AG10803 (cell line): ENCODE measurements at regions not wholly inside any gene's neighbourhood (a gene's known extent, or its start where the extent isn't known, plus 50 kb on each side); places are given as distances from the start of the nearest gene placed in this dataset.

Source experiments
- DNase-seq: peaks from one replicate; pipeline ENCODE4 v3.0.0; 2010; ENCODE audit warnings: low read depth
- H3K4me3 ChIP-seq: 2 replicates; pipeline ENCODE4 v1.5.1; 2011; ENCODE audit warnings: mild to moderate bottlenecking, low read length, control low read depth
- CTCF ChIP-seq: conservative IDR thresholded peaks from 2 replicates; pipeline ENCODE4 v1.5.1; 2011; ENCODE audit warnings: mild to moderate bottlenecking, low read length, control low read depth, inconsistent platforms

- DNase-seq = no peak
- H3K4me3 ChIP-seq = no peak overlapping the region
- TF ChIP-seq CTCF = no peak
These were observed 92.2 kb downstream of the LINGO1 start for GRCh38 chr15:77540312-77541060.

DNA sequence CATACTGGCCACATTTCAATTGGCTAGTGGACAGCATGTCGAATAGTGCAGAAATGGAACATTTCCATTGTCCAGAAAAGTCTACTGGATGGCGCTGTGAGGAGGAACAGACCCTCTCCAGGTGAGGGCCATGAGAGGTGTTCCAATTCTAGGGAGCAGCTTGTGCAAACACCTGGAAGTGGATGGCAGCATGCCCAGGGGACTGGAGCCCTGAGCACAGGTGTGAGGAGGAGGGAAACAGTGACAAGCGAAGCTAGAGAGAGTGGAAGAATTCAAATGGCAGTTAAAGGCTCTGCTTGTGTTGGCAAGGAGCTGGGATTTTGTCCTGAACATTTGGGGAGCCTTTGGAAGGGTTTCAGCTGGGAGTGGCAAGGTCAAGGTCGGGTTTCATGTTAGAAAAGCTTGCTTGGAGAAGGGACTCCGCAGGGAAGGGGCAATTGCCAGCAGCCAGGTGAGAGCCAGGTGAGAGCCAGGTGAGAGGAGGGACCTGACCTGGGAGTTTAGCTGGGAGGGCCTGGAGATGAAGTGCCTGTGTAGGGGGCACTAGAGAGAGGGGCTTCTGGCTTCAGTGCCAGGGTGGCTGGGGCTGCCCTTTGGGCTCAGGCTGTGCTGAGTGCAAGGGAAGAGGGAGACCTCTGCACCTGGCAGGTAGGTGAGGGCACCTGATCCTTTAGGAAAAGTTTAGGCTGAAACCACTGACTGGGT is 93.8 kb downstream of the LINGO1 start:
- no peak for TF ChIP-seq CTCF
- DNase-seq = no peak
- H3K4me3 ChIP-seq = no peak overlapping the region

DNA sequence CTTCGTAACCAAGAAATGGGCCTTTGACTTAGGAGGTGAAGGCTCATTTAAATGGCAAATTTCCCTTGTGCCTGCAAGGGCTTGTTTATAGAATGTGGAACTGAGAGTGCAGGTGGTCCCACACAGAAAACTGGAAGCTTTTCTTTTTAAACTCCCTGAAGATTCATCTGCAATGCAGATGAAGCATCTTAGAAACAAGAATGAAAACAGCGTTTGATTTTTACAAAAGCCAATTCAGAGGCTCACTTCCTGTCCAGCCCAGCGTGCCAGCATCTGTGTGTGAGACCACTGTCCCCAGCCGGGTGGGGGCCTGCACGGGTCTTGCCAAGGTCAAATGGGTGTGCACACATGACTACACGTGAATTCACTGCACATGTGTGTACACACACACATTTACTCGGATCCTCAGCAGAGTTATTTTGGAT is 94.7 kb downstream of the LINGO1 start:
- H3K4me3 ChIP-seq = no peak overlapping the region
- no peak for DNase-seq

GRCh38 chr15:77537006-77537405 is 95.7 kb downstream of the LINGO1 start:
- TF ChIP-seq CTCF = no peak
- DNase-seq = no peak
- no peak overlapping the region for H3K4me3 ChIP-seq

More for the DNA sequence above, 94.7 kb downstream of the LINGO1 start:
- TF ChIP-seq CTCF = no peak

GRCh38 chr15:77535845-77536244 is 96.9 kb downstream of the LINGO1 start:
- no peak for DNase-seq
- no peak overlapping the region for H3K4me3 ChIP-seq
- no peak for TF ChIP-seq CTCF
